HG03442 (cell line): ENCODE measurements at regions not wholly inside any gene's neighbourhood (a gene's known extent, or its start where the extent isn't known, plus 50 kb on each side); places are given as distances from the start of the nearest gene placed in this dataset.
"Not testable (repeated sequence)": the region's sequence is repeated elsewhere in the genome, so short reads cannot be mapped to it uniquely, and the experiment has no call there.

ENCODE experiments used
- ATAC-seq: cut with Tn5 transposase; IDR thresholded peaks from one replicate; pipeline ENCODE4 v1.9.1; 2021; ENCODE audit warnings: mild to moderate bottlenecking, moderate library complexity; ENCODE audit not compliant: unreplicated experiment

GRCh38 chr21:24636696-24637095 lies 970.6 kb downstream of the MRPL39 start:
- ATAC-seq, result no peak

- no peak for ATAC-seq
These were observed 972.5 kb downstream of the MRPL39 start for GRCh38 chr21:24634749-24635148.

GRCh38 chr21:24628536-24628935 lies 978.7 kb downstream of the MRPL39 start:
- no peak for ATAC-seq

GRCh38 chr21:24628046-24628445 lies 979.2 kb downstream of the MRPL39 start:
- no peak for ATAC-seq

- no peak for ATAC-seq
These were observed 989.5 kb downstream of the MRPL39 start for GRCh38 chr21:24617819-24618218.

- ATAC-seq, result no peak
These were observed 1013.2 kb downstream of the MRPL39 start for GRCh38 chr21:24594082-24594481.

GRCh38 chr21:24590261-24590660 lies 1017.0 kb downstream of the MRPL39 start:
- ATAC-seq, result no peak

- ATAC-seq, result no peak
These were observed 1023.8 kb downstream of the MRPL39 start for GRCh38 chr21:24583473-24583872.

- ATAC-seq, result no peak
These were observed 1030.0 kb downstream of the MRPL39 start for GRCh38 chr21:24577301-24577700.

- no peak for ATAC-seq
These were observed 1046.0 kb downstream of the MRPL39 start for GRCh38 chr21:24561291-24561690.

GRCh38 chr21:24552491-24552890 lies 1054.8 kb downstream of the MRPL39 start:
- ATAC-seq, result no peak

GRCh38 chr21:24545807-24546361 lies 1061.4 kb downstream of the MRPL39 start:
- ATAC-seq, result no peak

GRCh38 chr21:24514081-24514733 lies 1093.1 kb downstream of the MRPL39 start:
- no peak for ATAC-seq

GRCh38 chr21:24509131-24509530 lies 1098.2 kb downstream of the MRPL39 start:
- ATAC-seq, result no peak

GRCh38 chr21:24486973-24487372 lies 1120.3 kb downstream of the MRPL39 start:
- ATAC-seq, result no peak

GRCh38 chr21:24483361-24483760 lies 1123.9 kb downstream of the MRPL39 start:
- ATAC-seq, result not testable (repeated sequence)

- ATAC-seq, result no peak
These were observed 1136.4 kb downstream of the MRPL39 start for GRCh38 chr21:24470852-24471251.

GRCh38 chr21:24456358-24456757 lies 1150.9 kb downstream of the MRPL39 start:
- no peak for ATAC-seq

GRCh38 chr21:24450119-24450518 lies 1157.2 kb downstream of the MRPL39 start:
- no peak for ATAC-seq

GRCh38 chr21:24445517-24445916 lies 1161.8 kb downstream of the MRPL39 start:
- ATAC-seq, result no peak

- no peak for ATAC-seq
These were observed 1162.5 kb downstream of the MRPL39 start for GRCh38 chr21:24444736-24445135.

GRCh38 chr21:24436236-24436635 lies 1171.0 kb downstream of the MRPL39 start:
- ATAC-seq, result no peak
